ENCODE measurements at regions not wholly inside any gene's neighbourhood (a gene's known extent, or its start where the extent isn't known, plus 50 kb on each side); places are given as distances from the start of the nearest gene placed in this dataset.

GRCh38 chr13:78032132-78032531, 113.5 kb upstream of the EDNRB start:
- no peaks in the 10 kb centered on the region for H3K36me3 ChIP-seq (replicated peaks in 1 of 2; ENCODE audit: control insufficient read depth in 1 of 2, insufficient read depth in 2 of 2, low read length in 2 of 2)
- no peak overlapping the region for H3K27ac Mint-ChIP-seq
- DNase-seq = no peak
- no peak overlapping the region for H3K4me3 ChIP-seq (replicated peaks in 1 of 3; ENCODE audit: low read depth in 2 of 3, low read length in 3 of 3)
- H3K27me3 Mint-ChIP-seq (ENCODE audit: low read depth in 3 of 3) = peaks cover 0 to under 1% (median 0%) of the 10 kb centered on the region in 3 donors
- H4K20me1 ChIP-seq (ENCODE audit: insufficient read depth, low read length) = no peaks in the 10 kb centered on the region
- no peaks in the 10 kb centered on the region for H3K36me3 Mint-ChIP-seq
- H3K9ac ChIP-seq (ENCODE audit: insufficient read depth, low read length, poor library complexity, severe bottlenecking) = no peak overlapping the region
- H3K27ac ChIP-seq (ENCODE audit: low read depth in 1 of 2, low read length in 2 of 2) = no peak overlapping the region
- no peak overlapping the region for H3K4me3 Mint-ChIP-seq
- H3K27me3 ChIP-seq (ENCODE audit: control insufficient read depth in 2 of 2, insufficient read depth in 2 of 2, low read length in 2 of 2) = no peaks in the 10 kb centered on the region
- no peak for TF ChIP-seq CTCF (IDR thresholded peaks at IDR 0.05)
- no peaks in the 10 kb centered on the region for H3K4me1 ChIP-seq (ENCODE audit: control insufficient read depth in 1 of 2, insufficient read depth in 2 of 2, low read length in 2 of 2)
- no peaks in the 10 kb centered on the region for H3K79me2 ChIP-seq (ENCODE audit: insufficient read depth, low read length)
- intact Hi-C loops (cut with micrococcal nuclease) = no loop called here
- peaks cover 0 to 2% (median 0%) of the 10 kb centered on the region in 7 donors for H3K9me3 Mint-ChIP-seq
- H3K9me3 ChIP-seq (replicated peaks in 1 of 2; ENCODE audit: control insufficient read depth in 1 of 2, insufficient read depth in 1 of 2, low read length in 2 of 2) = no peaks in the 10 kb centered on the region
- H3K4me2 ChIP-seq (replicated peaks; ENCODE audit: extremely low read depth, low read length, poor library complexity, severe bottlenecking) = no peak overlapping the region
- H3K4me1 Mint-ChIP-seq = no peaks in the 10 kb centered on the region
- H2AFZ ChIP-seq (ENCODE audit: insufficient read depth, low read depth, low read length, poor library complexity, severe bottlenecking) = no peak overlapping the region

GRCh38 chr13:78030341-78030896, 111.8 kb upstream of the EDNRB start:
- intact Hi-C loops (cut with micrococcal nuclease) = no loop called here
- H3K4me1 Mint-ChIP-seq = no peaks in the 10 kb centered on the region

More at GRCh38 chr13:78030341-78030896, 111.8 kb upstream of the EDNRB start:
- Mint-ChIP-seq H3K27me3 (ENCODE audit: low read depth in 3 of 3) (peaks cover 0 to 1% (median 0%) of the 10 kb centered on the region in 3 donors), H3K36me3 (no peaks in the 10 kb centered on the region), H3K4me3 (no peak overlapping the region), H3K27ac (no peak overlapping the region), H3K9me3 (peaks cover 0 to 2% (median 0%) of the 10 kb centered on the region in 7 donors)
- no peaks in the 10 kb centered on the region for H4K20me1 ChIP-seq (ENCODE audit: insufficient read depth, low read length)
- no CpG with 5 or more reads among the region's 2 CpGs for WGBS (ENCODE audit: insufficient coverage)
- no peak for TF ChIP-seq CTCF (IDR thresholded peaks at IDR 0.05)
- no peak overlapping the region for H2AFZ ChIP-seq (ENCODE audit: insufficient read depth, low read depth, low read length, poor library complexity, severe bottlenecking)
- no peak overlapping the region for H3K27ac ChIP-seq (ENCODE audit: low read depth in 1 of 2, low read length in 2 of 2)
- DNase-seq = no peak
- no peak overlapping the region for H3K9ac ChIP-seq (ENCODE audit: insufficient read depth, low read length, poor library complexity, severe bottlenecking)
- no peaks in the 10 kb centered on the region for H3K9me3 ChIP-seq (replicated peaks in 1 of 2; ENCODE audit: control insufficient read depth in 1 of 2, insufficient read depth in 1 of 2, low read length in 2 of 2)
- no peak overlapping the region for H3K4me2 ChIP-seq (replicated peaks; ENCODE audit: extremely low read depth, low read length, poor library complexity, severe bottlenecking)
- no peaks in the 10 kb centered on the region for H3K79me2 ChIP-seq (ENCODE audit: insufficient read depth, low read length)
- H3K36me3 ChIP-seq (replicated peaks in 1 of 2; ENCODE audit: control insufficient read depth in 1 of 2, insufficient read depth in 2 of 2, low read length in 2 of 2) = no peaks in the 10 kb centered on the region
- no peaks in the 10 kb centered on the region for H3K4me1 ChIP-seq (ENCODE audit: control insufficient read depth in 1 of 2, insufficient read depth in 2 of 2, low read length in 2 of 2)
- no peak overlapping the region for H3K4me3 ChIP-seq (replicated peaks in 1 of 3; ENCODE audit: low read depth in 2 of 3, low read length in 3 of 3)
- H3K27me3 ChIP-seq (ENCODE audit: control insufficient read depth in 2 of 2, insufficient read depth in 2 of 2, low read length in 2 of 2) = no peaks in the 10 kb centered on the region
